ENCODE measurements at regions not wholly inside any gene's neighbourhood (a gene's known extent, or its start where the extent isn't known, plus 50 kb on each side); places are given as distances from the start of the nearest gene placed in this dataset.

GRCh38 chr10:36603688-36604087, 521.7 kb upstream of the ANKRD30A start:
- no peaks in the 10 kb centered on the region for H3K27me3 ChIP-seq
- H3K4me1 ChIP-seq = no peaks in the 10 kb centered on the region
- no peak for TF ChIP-seq POLR2A (IDR thresholded peaks at IDR 0.05)
- no peak for TF ChIP-seq EP300 (IDR thresholded peaks at IDR 0.05)
- TF ChIP-seq CTCF (IDR thresholded peaks at IDR 0.05) = no peak
- no peak for TF ChIP-seq POLR2AphosphoS5 (IDR thresholded peaks at IDR 0.05)
- no peak overlapping the region for H3K4me3 ChIP-seq
- no peaks in the 10 kb centered on the region for H3K9me3 ChIP-seq
- no peaks in the 10 kb centered on the region for H3K36me3 ChIP-seq
- 91% methylated on average over 4 of the region's 4 CpGs for WGBS
- no peak for DNase-seq (ENCODE audit: low spot score in 2 of 2)
- H3K27ac ChIP-seq = no peak overlapping the region

- TF ChIP-seq POLR2A (IDR thresholded peaks at IDR 0.05) = no peak
- Histone ChIP-seq H3K27ac (no peak overlapping the region), H3K36me3 (no peaks in the 10 kb centered on the region), H3K4me3 (no peak overlapping the region), H3K27me3 (no peaks in the 10 kb centered on the region), H3K9me3 (no peaks in the 10 kb centered on the region), H3K4me1 (no peaks in the 10 kb centered on the region)
- 50% methylated on average over 4 of the region's 4 CpGs for WGBS
- DNase-seq (ENCODE audit: low spot score in 2 of 2) = no peak
Observed at GRCh38 chr10:36602374-36602773, 523.0 kb upstream of the ANKRD30A start.

- TF ChIP-seq POLR2AphosphoS5 (IDR thresholded peaks at IDR 0.05) (no peak), CTCF (IDR thresholded peaks at IDR 0.05) (no peak), EP300 (IDR thresholded peaks at IDR 0.05) (no peak), POLR2A (IDR thresholded peaks at IDR 0.05) (no peak)
- DNase-seq (ENCODE audit: low spot score in 2 of 2) = no peak
- Histone ChIP-seq H3K4me1 (no peaks in the 10 kb centered on the region), H3K27me3 (no peaks in the 10 kb centered on the region), H3K36me3 (no peaks in the 10 kb centered on the region), H3K27ac (no peak overlapping the region), H3K4me3 (no peak overlapping the region), H3K9me3 (no peaks in the 10 kb centered on the region)
- 29% methylated on average over 3 of the region's 3 CpGs for WGBS
Observed at GRCh38 chr10:36597756-36598320, 527.6 kb upstream of the ANKRD30A start.

DNA sequence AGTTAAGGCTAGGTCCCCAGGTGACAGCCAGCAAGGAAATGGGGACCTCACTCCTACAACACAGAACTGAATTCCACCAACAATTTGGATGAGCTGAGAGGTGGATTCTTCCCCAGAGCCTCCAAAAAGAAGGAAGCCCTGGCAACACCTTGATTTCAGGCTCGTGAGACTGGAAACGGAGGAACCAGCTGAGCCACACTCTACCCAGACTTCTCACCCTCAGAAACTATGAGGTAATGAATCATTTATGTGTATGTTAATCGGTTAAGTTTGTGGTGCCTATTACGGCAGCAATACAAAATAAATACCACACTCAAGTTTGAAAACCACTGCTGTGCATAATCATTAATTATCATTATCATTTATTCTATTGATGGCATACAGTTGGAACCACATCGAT, 532.4 kb upstream of the ANKRD30A start:
- DNase-seq (ENCODE audit: low spot score in 2 of 2) = no peak
- no peak for TF ChIP-seq CTCF (IDR thresholded peaks at IDR 0.05)
- no peak for TF ChIP-seq EP300 (IDR thresholded peaks at IDR 0.05)
- TF ChIP-seq POLR2AphosphoS5 (IDR thresholded peaks at IDR 0.05) = no peak
- no peak for TF ChIP-seq POLR2A (IDR thresholded peaks at IDR 0.05)
- Histone ChIP-seq H3K27me3 (no peaks in the 10 kb centered on the region), H3K36me3 (no peaks in the 10 kb centered on the region), H3K27ac (no peak overlapping the region), H3K4me3 (no peak overlapping the region), H3K4me1 (no peaks in the 10 kb centered on the region), H3K9me3 (no peaks in the 10 kb centered on the region)
- 91% methylated on average over 5 of the region's 5 CpGs for WGBS

DNA sequence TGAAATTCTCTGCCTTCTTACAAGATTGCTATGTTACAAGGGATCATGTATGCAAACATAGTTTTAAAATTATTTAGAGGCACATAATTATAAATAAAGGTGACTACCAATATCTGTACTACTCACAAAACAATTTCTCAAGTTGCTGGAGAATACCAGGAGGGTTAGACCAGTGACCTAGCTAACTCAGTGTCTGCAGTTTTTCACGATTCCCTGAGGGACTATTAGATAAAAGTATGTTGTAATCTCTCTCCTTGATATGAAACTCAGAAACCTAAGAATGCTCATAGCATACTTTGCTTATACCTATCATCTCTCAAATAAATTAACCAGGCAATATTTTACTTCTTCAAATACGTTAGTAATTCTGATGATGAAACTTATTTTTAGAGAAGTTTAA, 534.0 kb upstream of the ANKRD30A start:
- 68% methylated on average over 2 of the region's 2 CpGs for WGBS
- DNase-seq (ENCODE audit: low spot score in 2 of 2) = no peak
- Histone ChIP-seq H3K27ac (no peak overlapping the region), H3K4me1 (no peaks in the 10 kb centered on the region), H3K27me3 (no peaks in the 10 kb centered on the region), H3K36me3 (no peaks in the 10 kb centered on the region), H3K4me3 (no peak overlapping the region), H3K9me3 (no peaks in the 10 kb centered on the region)
- TF ChIP-seq CTCF (IDR thresholded peaks at IDR 0.05) (no peak), POLR2AphosphoS5 (IDR thresholded peaks at IDR 0.05) (no peak), POLR2A (IDR thresholded peaks at IDR 0.05) (no peak)

DNA sequence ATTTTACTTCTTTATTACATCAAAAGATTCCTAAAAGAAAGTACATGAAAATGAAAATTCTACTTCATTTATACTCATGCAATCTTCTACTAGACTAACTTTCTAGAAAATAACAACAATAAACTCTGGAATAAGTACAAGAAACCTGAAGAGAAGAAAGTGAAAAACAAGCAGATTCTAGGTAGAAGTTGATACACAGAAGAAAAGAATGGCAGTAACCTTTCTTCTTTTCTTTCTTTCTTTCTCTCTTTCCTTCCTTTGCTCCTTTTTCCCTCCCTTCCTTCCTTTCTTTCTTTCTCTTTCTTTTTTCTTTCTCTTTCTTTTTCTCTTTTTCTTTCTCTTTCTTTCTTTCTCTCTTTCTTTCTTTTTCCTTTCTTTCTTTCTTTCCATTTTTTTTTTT, 541.7 kb upstream of the ANKRD30A start:
- Histone ChIP-seq H3K27ac (no peak overlapping the region), H3K9me3 (no peaks in the 10 kb centered on the region), H3K27me3 (no peaks in the 10 kb centered on the region), H3K4me3 (no peak overlapping the region), H3K4me1 (no peaks in the 10 kb centered on the region), H3K36me3 (no peaks in the 10 kb centered on the region)
- TF ChIP-seq CTCF (IDR thresholded peaks at IDR 0.05) (no peak), POLR2AphosphoS5 (IDR thresholded peaks at IDR 0.05) (no peak), EP300 (IDR thresholded peaks at IDR 0.05) (no peak), POLR2A (IDR thresholded peaks at IDR 0.05) (no peak)
- DNase-seq (ENCODE audit: low spot score in 2 of 2) = no peak
